ENCODE measurements at regions not wholly inside any gene's neighbourhood (a gene's known extent, or its start where the extent isn't known, plus 50 kb on each side); places are given as distances from the start of the nearest gene placed in this dataset.

- no peak for TF ChIP-seq EZH2 (IDR thresholded peaks at IDR 0.05; ENCODE audit: borderline replicate concordance, low read depth, low read length, poor library complexity, severe bottlenecking)
- TF ChIP-seq, protein P1, sequence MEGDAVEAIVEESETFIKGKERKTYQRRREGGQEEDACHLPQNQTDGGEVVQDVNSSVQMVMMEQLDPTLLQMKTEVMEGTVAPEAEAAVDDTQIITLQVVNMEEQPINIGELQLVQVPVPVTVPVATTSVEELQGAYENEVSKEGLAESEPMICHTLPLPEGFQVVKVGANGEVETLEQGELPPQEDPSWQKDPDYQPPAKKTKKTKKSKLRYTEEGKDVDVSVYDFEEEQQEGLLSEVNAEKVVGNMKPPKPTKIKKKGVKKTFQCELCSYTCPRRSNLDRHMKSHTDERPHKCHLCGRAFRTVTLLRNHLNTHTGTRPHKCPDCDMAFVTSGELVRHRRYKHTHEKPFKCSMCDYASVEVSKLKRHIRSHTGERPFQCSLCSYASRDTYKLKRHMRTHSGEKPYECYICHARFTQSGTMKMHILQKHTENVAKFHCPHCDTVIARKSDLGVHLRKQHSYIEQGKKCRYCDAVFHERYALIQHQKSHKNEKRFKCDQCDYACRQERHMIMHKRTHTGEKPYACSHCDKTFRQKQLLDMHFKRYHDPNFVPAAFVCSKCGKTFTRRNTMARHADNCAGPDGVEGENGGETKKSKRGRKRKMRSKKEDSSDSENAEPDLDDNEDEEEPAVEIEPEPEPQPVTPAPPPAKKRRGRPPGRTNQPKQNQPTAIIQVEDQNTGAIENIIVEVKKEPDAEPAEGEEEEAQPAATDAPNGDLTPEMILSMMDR (conservative IDR thresholded peaks at IDR 0.05; ENCODE audit: low read depth, low read length): no peak
Measured at GRCh38 chr2:19708776-19709175, 193.0 kb downstream of the TTC32 start.
